Mesodermal cell (in vitro differentiated cells): ENCODE measurements at regions not wholly inside any gene's neighbourhood (a gene's known extent, or its start where the extent isn't known, plus 50 kb on each side); places are given as distances from the start of the nearest gene placed in this dataset.

Source experiments
- H3K27ac ChIP-seq: 2 replicates; pipeline ENCODE4 v1.7.0; 2013; ENCODE audit warnings: mild to moderate bottlenecking, low read depth, low read length, moderate library complexity; ENCODE audit not compliant: severe bottlenecking
- H3K36me3 ChIP-seq: 2 replicates; pipeline ENCODE4 v1.7.1; 2013; ENCODE audit warnings: mild to moderate bottlenecking, low read length, moderate library complexity; ENCODE audit not compliant: control insufficient read depth, insufficient read depth
- H3K4me1 ChIP-seq: one replicate; pipeline ENCODE4 v1.7.1; 2013; ENCODE audit warnings: mild to moderate bottlenecking, low read length; ENCODE audit not compliant: insufficient read depth, control insufficient read depth, poor library complexity, severe bottlenecking
- H3K4me3 ChIP-seq: 2 replicates; pipeline ENCODE4 v1.7.0; 2013; ENCODE audit warnings: low read length, control low read depth, mild to moderate bottlenecking; ENCODE audit not compliant: insufficient read depth, poor library complexity, severe bottlenecking; ENCODE audit errors: extremely low read depth
- H3K9me3 ChIP-seq: 2 replicates; pipeline ENCODE4 v1.7.1; 2013; ENCODE audit warnings: mild to moderate bottlenecking, low read length, moderate library complexity; ENCODE audit not compliant: control insufficient read depth
- WGBS, 2 experiments: methylation state at CpG; one replicate each; pipeline ENCODE4 v1.1.5; 2013; ENCODE audit warnings: missing lambda C conversion rate in 2 of 2; ENCODE audit not compliant: insufficient coverage in 2 of 2; 5-methylcytosine and 5-hydroxymethylcytosine counted together

GRCh38 chr2:180678625-180678972, 301.8 kb upstream of the UBE2E3 start:
- Histone ChIP-seq H3K4me3 (no peak overlapping the region), H3K36me3 (no peaks in the 10 kb centered on the region), H3K9me3 (no peaks in the 10 kb centered on the region), H3K4me1 (peaks cover 5% of the 10 kb centered on the region), H3K27ac (no peak overlapping the region)
- WGBS, 2 experiments: 80% methylated on average over 1 of the region's 3 CpGs; no CpG with 5 or more reads in 1 of the 2 experiments

- Histone ChIP-seq H3K36me3 (no peaks in the 10 kb centered on the region), H3K27ac (no peak overlapping the region), H3K9me3 (no peaks in the 10 kb centered on the region), H3K4me3 (no peak overlapping the region), H3K4me1 (peaks cover 5% of the 10 kb centered on the region)
- WGBS, 2 experiments: 38% methylated on average over 1 of the region's 3 CpGs; no CpG with 5 or more reads in 1 of the 2 experiments
Measured at GRCh38 chr2:180677930-180678624, 302.3 kb upstream of the UBE2E3 start.

- WGBS, 2 experiments: 77% methylated on average over 3 of the region's 3 CpGs; no CpG with 5 or more reads in 1 of the 2 experiments
- Histone ChIP-seq H3K36me3 (no peaks in the 10 kb centered on the region), H3K9me3 (no peaks in the 10 kb centered on the region), H3K4me3 (no peak overlapping the region), H3K27ac (no peak overlapping the region), H3K4me1 (peaks cover 5% of the 10 kb centered on the region)
Measured at GRCh38 chr2:180677200-180677599, 303.2 kb upstream of the UBE2E3 start.

GRCh38 chr2:180676520-180677025, 303.8 kb upstream of the UBE2E3 start:
- Histone ChIP-seq H3K4me3 (no peak overlapping the region), H3K9me3 (no peaks in the 10 kb centered on the region), H3K36me3 (no peaks in the 10 kb centered on the region), H3K4me1 (peaks cover 5% of the 10 kb centered on the region), H3K27ac (no peak overlapping the region)
- no CpG with 5 or more reads among the region's 1 CpG for WGBS, 2 experiments

- H3K4me1 ChIP-seq: peaks cover 5% of the 10 kb centered on the region
- no peaks in the 10 kb centered on the region for H3K9me3 ChIP-seq
- no peaks in the 10 kb centered on the region for H3K36me3 ChIP-seq
- WGBS, 2 experiments: no CpG with 5 or more reads among the region's 1 CpG
- H3K4me3 ChIP-seq: no peak overlapping the region
- no peak overlapping the region for H3K27ac ChIP-seq
Measured at GRCh38 chr2:180675170-180675569, 305.2 kb upstream of the UBE2E3 start.

GRCh38 chr2:180672377-180672776, 308.0 kb upstream of the UBE2E3 start:
- H3K27ac ChIP-seq: no peak overlapping the region
- H3K36me3 ChIP-seq: no peaks in the 10 kb centered on the region
- H3K4me1 ChIP-seq: peaks cover 5% of the 10 kb centered on the region
- H3K9me3 ChIP-seq: no peaks in the 10 kb centered on the region
- WGBS, 2 experiments: 83% methylated on average over 1 of the region's 1 CpG; no CpG with 5 or more reads in 1 of the 2 experiments
- no peak overlapping the region for H3K4me3 ChIP-seq

GRCh38 chr2:180670302-180671003, 310.0 kb upstream of the UBE2E3 start:
- Histone ChIP-seq H3K4me3 (no peak overlapping the region), H3K4me1 (no peaks in the 10 kb centered on the region), H3K36me3 (no peaks in the 10 kb centered on the region), H3K27ac (no peak overlapping the region), H3K9me3 (no peaks in the 10 kb centered on the region)
- 100% methylated on average over 1 of the region's 4 CpGs; no CpG with 5 or more reads in 1 of the 2 experiments for WGBS, 2 experiments

- Histone ChIP-seq H3K9me3 (no peaks in the 10 kb centered on the region), H3K4me1 (no peaks in the 10 kb centered on the region), H3K4me3 (no peak overlapping the region), H3K27ac (no peak overlapping the region), H3K36me3 (no peaks in the 10 kb centered on the region)
- no CpG with 5 or more reads among the region's 2 CpGs for WGBS, 2 experiments
Measured at GRCh38 chr2:180669016-180669415, 311.4 kb upstream of the UBE2E3 start.

GRCh38 chr2:180664507-180664906, 315.9 kb upstream of the UBE2E3 start:
- Histone ChIP-seq H3K36me3 (no peaks in the 10 kb centered on the region), H3K9me3 (no peaks in the 10 kb centered on the region), H3K27ac (no peak overlapping the region), H3K4me1 (peaks cover 3% of the 10 kb centered on the region), H3K4me3 (no peak overlapping the region)
- 90% methylated on average over 2 of the region's 2 CpGs; no CpG with 5 or more reads in 1 of the 2 experiments for WGBS, 2 experiments

GRCh38 chr2:180662941-180663471, 317.4 kb upstream of the UBE2E3 start:
- Histone ChIP-seq H3K36me3 (no peaks in the 10 kb centered on the region), H3K27ac (no peak overlapping the region), H3K9me3 (no peaks in the 10 kb centered on the region), H3K4me3 (no peak overlapping the region), H3K4me1 (peaks cover 7% of the 10 kb centered on the region)
- WGBS, 2 experiments: 60 to 100% methylated on average over 2 of the region's 3 CpGs
